ENCODE measurements at regions not wholly inside any gene's neighbourhood (a gene's known extent, or its start where the extent isn't known, plus 50 kb on each side); places are given as distances from the start of the nearest gene placed in this dataset.

DNA sequence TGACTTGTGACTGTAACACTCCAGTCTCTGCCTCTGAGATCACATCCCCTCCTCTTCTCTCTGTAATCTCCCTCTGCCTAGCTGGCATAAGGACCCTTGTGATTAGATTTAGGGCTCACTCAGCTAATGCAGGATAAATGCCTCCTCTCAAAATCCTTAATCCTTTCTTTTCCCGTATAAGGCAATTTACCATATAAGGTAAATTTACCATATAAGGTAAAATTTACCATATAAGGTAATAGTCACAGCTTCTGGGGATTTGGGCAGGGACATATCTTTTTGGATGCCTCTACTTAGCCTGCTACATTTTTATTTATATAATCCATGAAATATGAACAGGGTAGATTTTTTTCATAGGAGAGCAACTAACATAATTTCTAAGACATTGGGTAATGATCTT is 318.0 kb upstream of the PUM3 start:
- no peak for DNase-seq (ENCODE audit: low read depth in 2 of 2)

DNA sequence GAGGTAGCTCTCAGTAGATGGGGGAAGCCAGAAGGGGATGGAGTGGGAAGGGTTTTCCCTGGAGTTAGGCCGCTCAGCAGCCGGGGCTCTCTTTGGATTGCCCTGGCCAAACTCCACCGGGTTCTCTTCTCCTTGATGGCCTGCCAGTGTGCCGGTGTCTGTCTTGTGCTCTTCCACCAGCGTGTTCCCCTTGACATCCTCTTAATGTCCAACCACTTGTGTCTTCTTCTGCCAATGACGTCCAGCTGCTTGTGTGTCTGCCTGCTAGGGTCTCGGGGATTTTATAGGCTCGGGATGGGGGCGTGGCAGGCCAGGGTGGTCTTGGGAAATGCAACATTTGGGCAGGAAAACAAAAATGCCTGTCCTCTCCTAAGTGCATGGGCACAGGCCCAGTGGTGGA is 313.1 kb upstream of the PUM3 start:
- no peak for DNase-seq (ENCODE audit: low read depth in 2 of 2)

DNA sequence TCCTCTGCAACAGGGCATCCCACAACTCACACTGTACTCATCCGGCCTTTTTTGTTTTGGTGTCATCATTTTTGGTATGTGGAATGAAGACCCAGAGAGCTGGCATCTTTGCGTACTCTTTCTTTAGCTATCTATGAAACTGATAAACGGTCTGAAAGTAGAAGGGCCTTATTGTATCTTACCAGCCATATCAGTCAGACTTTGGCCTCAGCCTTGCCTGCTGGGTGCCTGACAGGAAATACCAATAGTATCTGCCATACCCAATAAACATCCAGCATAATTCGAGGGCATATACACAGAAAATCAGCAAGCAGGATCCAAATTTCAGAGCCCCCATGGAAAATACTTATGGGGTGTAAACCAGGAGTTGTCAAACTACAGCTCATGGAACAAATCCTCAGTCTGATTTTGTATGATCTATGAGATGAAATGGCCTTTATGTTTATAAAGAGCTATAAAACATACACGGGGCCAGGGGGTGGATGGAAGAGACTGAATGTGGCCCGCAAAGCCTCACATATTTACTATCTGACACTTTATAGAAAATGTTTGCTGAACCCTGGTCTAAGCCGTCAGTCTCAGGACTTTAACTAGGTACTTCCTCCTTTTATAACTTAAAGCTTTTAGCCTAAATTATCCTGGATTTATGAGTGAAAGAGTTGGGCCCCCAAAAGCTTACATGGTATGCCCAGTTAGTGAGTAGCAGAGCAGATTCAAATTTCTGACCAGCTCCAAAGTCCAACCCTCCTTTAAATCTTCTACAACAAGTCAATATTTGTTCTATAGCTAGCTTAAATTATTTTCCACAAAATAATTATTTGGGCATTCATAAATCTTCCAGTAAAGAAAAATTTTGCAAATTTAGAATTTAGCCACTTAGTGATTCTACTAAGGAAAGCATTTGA is 308.0 kb upstream of the PUM3 start:
- no peak for DNase-seq (ENCODE audit: low read depth in 2 of 2)

DNA sequence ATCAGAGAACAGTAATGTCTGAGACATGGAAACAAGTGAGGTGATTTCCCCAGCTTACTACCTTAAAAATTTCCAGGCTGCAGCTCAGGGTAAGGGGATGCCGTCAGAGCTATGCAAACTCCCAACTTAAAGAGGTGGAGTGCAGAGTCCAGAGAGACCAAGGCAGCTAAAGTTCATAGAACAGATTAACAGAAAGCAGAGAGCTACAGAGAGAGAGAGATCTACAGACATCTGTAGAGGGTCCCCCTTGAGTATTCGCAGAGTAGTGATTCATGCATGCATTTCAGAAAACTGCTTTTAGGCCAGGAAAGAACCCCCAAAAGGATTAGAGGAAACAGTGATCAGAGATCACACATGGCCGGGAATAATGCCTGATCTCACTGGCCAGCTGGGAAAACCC is 306.2 kb upstream of the PUM3 start:
- DNase-seq (ENCODE audit: low read depth in 2 of 2): no peak

DNA sequence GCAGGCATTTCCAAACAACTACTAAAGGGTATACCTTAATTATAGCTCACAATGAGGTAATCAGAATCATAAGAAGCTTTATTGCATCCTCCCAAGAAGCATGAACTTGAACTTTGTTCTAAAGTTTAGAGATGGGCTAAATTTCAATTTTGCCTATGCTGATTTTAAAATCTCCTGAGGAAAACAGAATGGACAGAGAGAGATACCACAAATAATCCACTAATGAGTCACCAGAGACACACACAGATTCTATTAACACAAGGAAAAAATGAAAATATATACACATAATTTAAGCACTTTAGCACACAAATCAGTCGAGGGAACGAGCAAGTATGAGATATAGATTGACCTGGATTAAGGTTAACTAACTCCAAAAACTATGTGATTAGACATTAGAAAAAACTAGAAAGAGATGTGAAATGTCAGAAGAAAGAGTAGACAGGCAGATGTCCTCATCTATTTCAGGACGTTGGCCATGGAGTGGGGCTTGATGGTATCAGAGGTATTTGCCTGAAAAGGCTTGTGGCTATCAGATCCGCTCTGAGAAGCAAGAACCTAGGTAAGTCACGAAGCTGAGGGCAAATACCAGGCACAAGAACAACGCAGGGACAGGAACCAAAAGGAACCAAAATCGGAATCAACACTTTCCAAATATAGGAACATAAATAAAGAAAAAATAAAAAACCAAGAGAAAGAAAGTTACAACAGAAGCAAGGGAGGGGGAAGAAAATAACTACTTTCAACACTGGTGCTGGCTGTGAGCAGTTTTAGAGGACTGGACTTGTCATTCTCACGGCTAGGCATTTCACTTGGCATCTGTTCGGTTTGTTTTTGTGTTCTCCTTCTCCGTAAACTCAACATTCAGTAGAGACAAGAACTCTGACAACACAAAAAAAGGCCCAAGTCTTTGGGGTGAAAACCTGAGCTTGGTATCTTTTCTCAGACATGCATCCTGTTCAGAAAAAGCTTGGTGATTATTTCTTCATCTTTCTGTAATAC is 294.6 kb upstream of the PUM3 start:
- DNase-seq (ENCODE audit: low read depth in 2 of 2): peak; percentile 20 to 31

DNA sequence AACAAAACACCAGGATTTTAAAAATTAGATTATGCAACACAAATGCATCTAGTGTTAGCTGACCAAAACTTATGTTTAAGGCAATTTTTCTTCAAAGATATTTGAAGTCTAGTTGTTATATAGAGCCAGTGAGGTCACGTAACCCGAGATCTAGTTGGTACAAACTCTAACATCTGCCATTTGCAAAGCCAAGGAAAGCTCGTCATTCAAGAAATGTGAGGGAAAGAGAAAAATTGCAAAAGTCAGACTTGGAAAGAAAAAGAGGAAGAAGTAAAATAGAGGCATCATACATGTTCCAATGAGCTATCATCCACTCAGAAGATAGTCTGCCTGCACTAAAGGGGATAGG is 293.4 kb upstream of the PUM3 start:
- DNase-seq (ENCODE audit: low read depth in 2 of 2): no peak

DNA sequence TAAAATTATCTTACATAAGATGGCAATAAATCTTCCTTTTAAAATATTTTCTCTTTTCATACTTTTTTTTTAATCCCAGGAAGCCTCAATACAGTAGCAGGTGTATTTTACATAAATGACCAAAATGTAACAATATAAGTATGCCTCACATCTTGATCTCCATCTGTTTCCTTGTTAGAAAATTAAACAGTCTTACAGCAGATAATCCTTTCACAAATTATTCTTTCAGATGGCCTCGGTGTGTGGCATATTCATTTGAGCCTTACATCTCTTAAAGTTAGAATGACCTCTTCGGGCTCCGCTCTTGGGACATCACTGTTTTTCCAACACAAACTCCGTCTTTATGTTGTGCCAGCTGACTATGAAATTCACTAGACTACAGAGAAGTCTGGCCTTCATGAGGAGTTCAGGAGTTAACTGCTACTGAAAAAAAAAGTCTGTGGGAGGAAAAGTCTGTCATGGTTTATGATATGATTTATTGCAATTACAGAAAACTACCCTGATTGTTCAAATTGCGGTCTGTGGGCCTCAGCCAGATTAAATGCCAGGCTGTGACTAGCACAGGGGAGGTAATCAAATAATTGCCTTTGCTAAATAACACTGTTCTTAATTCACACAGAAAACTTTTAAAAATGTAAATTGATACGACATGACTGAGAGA is 292.9 kb upstream of the PUM3 start:
- DNase-seq (ENCODE audit: low read depth in 2 of 2): peak; percentile 72 to 74

DNA sequence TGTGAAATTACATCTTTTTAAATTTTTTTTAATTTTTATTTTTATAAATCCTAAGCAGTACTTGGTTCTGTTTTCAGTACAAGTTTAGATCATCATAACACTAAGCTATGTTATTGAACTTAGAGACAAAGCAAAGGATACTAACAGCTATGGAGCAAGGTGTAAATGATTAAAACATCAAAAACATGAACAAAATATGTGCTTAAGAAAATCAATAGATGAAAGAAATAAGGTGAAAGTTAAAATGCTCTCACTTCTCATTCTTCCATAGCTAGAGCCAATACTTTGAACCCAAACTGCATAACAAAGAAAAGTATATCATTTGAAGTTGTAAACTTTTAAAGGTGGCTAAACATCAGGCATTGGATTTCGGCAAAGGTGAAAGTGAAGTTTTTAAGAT is 292.3 kb upstream of the PUM3 start:
- no peak for DNase-seq (ENCODE audit: low read depth in 2 of 2)

DNA sequence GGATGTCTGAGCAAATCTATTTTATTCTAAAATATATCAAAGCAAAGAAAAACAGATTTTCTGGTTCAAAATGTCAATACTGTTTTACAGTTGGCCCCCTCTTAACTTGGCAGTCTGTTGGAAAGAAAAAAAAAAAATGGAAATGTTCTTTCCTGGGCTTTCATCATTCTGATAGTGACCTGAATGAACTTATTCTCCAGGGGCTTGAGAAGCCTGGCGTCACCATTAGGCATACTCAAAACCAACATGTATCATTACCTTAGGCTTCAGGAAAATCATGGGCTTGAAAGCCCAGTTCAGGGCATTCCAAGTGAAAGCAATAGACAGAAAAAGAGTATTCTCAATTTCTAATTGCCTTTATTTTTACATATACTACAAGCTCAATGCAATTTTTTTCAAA is 283.7 kb upstream of the PUM3 start:
- no peak for DNase-seq (ENCODE audit: low read depth in 2 of 2)

DNA sequence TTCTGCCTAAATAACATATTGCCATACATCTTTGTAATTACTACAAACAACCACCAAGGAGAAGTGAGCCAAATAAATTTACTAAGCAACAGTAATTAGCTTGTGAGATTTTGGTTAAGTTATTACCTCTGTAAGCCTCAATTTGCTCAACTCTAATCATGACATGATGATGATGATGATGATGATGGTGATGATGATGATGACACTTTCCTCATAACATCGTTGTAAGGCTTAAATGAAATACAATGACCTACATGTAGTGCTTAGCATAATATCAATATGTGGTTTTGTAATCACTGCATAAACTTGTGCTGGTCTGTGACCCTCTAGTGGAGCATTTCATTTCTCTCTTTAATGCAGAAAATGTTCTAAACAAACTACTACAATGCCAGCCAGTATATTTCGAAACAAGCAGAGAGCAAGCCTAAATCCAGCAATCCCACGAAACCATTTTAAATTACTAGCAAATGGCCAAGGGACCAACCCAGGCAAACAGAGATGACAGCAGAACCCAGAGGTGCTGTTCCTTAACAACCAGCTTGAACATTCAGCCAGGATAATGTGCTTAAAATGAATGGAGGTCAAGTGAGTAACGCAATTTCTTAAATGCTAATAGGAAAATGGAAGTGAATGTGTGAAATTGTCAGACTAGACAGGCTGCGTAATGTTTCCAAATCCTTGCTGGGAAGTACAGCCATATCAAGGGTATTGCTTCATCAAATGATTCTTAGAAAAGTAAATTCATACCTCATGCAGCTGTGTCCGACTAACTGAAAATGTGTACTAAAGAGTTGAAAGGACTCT is 281.9 kb upstream of the PUM3 start:
- no peak for DNase-seq (ENCODE audit: low read depth in 2 of 2)

DNA sequence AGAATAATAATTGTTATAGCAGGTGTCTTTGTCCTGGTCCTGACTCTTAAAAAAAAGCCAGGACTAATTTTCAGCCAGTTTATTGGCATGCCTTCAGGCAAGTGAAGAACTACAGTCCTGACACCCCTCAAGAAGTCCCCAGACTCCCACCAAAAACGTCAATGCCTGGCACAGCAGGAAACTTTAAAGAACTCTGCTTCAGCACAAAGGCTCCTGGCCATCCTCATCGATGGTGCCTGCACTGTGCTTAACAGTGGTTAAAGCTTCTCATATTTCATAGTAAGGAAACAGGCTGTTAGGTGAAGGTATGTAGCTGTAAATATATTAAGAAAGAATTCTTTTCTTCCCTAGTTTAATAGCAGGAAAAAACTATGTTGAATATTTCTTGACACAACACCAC is 280.1 kb upstream of the PUM3 start:
- DNase-seq (ENCODE audit: low read depth in 2 of 2): no peak

DNA sequence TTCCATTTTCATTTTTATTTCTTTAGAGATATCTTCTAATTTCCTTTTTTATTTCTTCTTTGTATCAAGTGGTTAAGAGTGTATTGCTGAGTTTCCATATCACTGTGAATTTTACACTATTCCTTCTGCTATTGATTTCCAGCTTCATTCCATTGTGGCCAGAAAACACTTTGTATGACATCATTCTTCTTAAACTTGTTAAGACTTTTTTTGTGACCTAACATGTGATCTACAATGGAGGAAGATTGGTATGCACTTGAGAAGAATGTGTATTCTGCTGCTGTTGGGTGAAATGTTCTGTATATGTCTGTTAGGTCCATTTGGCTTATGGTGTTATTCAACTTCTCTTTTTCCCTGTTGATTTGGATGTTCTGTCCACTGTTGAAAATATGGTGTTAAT is 274.2 kb upstream of the PUM3 start:
- no peak for DNase-seq (ENCODE audit: low read depth in 2 of 2)

DNA sequence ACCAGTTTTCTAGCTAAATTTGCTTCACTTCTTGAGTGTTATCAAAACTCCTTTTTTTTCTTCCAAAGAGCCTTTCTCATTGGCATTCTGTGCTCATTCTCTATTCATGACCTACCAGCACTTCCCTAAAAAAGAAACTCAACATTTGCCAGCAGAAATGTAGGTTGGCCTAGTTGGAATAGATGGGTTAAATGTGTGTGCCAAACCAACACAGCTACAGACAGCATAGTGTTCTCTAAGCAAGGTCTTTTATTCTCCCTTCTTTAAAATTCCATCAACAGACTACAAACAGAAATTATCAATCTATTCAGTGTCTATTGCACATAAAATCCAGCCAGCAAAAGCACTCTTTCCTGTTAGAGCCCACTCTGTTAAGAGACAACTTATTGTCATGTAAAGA is 255.8 kb upstream of the PUM3 start:
- no peak for DNase-seq (ENCODE audit: low read depth in 2 of 2)

DNA sequence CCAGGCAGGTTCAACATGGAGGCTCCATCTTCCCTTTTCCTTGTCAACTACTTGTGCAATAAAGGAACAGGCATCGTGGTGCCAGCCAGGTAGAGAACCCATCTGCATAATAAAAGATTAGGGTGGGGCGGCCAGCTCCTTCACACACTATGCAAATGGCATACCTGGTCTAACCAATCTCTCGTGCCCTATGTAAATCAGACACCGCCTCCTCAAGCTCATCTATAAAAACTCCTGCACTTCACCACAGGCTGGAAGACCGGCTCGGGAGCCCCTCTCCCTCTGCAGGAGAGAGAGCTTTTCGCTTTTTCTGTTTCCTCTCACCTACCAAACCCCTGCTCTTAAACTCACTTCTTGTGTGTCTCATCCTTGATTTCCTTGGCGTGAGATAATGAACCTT is 244.3 kb upstream of the PUM3 start:
- DNase-seq (ENCODE audit: low read depth in 2 of 2): no peak

DNA sequence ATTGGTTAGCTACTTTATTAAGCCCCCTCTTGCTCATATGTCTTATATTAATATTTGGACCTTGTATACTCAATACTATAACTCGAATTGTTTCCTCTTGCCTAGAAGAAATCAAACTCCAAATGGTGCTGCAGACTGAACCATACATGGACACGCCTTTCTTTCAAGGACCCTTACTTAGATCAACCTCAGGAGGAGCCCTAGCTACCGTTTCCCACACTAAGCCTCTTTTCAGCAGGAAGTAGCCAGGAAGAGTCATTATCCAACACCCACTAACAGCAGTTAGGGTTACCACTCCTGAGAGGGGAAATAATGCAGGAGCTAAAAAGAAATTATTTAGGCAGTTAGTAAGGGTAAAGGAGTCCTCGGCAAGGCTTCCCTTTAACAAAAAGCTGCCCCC is 243.8 kb upstream of the PUM3 start:
- no peak for DNase-seq (ENCODE audit: low read depth in 2 of 2)

DNA sequence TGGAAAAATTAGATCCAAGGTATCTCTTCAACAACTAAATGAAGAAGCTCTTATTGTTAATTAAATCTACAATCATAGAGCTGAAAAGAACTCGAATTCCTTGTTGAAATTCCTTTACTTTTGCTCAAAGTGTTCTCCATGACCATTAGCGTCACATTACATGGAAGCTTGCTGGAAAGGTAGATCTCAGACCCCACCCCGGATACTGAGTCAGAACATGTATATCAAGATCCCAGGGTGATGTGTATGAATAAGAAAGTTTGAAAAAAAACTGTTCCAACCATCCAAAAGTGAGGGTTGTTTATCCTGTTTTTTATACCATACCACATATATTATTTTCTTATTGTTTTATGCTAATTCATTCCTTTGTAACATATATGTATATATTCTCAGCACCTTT is 237.1 kb upstream of the PUM3 start:
- no peak for DNase-seq (ENCODE audit: low read depth in 2 of 2)

DNA sequence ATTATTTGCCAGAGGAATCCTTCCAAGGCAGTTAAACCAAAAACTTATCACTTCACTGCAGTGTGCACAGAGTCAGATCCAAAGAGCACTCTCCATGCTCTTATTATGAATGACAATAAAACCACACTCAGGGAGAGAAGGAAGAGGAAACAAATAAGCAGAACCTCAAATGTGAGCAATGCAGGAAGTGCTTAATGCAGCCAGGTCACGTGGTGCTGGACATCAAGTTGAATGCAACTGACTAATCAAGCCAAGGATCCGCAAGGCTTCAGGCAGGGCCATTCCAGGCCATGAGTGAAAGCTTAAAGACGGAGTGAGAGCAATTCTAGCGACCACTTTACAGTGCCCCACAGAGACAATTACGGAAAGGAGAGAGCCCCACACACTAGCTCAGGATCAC is 230.4 kb upstream of the PUM3 start:
- DNase-seq (ENCODE audit: low read depth in 2 of 2): no peak

DNA sequence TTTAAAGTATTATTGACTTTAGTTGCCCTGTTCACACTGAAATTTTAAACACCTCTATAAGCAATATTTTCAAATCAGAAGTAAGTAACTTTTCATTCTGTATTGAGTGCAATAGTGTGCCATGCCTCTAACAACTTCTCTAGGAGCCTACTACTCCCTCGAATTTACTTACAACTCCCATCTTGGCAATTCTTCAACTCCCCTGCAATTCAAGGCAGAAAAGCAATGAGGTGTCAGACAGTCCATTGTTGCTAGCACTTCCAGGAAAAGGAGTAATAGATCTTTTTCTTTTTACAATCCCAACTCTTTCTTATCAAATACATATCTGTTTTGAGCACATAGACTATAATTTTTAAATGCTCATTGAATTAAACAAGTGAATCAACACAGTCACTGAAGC is 222.7 kb upstream of the PUM3 start:
- DNase-seq (ENCODE audit: low read depth in 2 of 2): no peak

DNA sequence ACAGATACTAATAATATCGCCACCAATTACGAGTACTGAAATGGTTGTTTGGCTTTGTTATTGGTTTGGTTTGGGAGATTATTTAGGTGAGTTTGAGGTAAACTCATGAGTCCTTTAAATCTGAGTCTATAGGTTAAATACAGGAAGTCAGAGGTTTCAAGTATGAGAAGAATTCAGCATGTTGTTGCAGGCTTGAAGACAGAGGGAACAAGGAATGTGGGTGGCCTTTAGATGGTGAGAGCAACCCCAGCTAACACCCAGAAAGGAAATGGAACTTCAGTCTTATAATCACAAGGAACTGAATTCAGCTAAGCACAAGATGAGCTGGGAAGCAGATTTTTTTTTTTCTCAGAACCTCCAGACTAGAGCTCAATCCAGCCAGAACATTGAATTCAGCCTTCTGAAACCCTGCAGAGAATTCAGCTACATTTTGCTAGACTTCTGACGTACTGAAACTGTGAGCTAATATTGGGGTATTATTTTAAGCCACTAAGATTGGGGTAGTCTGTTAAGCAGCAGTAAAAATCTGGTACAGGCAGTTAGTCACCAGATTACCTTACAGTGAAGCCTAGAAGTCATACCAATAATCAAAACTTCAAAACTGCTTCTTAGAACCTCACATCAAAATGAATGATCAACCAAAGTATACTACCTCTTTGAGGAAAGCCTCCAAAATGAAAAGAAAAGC is 216.0 kb upstream of the PUM3 start:
- peak in 1 of 2 experiments; percentile 8 for DNase-seq (ENCODE audit: low read depth in 2 of 2)

DNA sequence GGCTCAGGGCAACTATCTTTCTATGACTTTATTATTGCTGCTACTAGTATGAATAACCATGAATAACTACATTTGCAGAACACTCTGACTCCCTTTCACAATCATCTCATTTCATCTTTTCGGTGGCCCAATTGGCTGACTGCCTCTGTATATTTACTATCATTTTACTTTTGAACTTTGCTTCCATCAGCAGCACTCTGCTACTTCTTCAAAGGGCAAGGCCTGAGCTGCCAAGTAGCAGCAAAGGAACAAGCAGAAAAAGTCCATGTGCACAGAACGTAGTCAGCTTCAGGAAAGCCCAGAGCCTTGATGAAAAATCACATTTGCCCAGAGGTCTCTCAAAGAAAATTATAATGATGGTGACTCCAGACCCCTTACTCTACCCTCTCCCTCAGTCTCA is 214.5 kb upstream of the PUM3 start:
- no peak for DNase-seq (ENCODE audit: low read depth in 2 of 2)

DNA sequence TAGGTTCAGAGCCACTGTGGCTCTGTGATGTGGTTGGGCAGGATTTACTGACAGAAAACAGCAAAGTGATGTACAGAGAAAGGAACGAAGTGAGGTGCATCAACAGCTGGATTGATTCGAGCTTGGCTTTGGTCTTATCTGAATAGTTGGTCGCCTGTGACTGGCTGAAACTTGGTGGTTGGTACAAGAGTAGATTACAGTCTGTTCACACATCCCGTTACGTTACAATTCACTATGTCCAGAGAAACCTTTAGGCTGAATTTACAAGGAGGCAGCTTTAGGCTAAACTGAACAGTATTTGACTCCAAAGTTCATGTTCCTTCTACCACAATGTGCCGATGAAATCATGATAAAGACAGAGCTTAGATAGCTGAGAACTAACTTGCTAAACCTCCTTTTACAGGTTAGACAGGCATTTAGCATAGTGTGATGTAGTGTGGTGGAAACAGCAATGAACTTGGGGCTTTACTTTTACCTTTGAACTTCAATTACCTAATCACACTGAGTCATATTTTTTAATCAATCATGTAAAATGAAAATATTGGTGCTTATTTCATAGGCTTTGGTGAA is 210.2 kb upstream of the PUM3 start:
- no peak for DNase-seq (ENCODE audit: low read depth in 2 of 2)
